Activated effector memory CD4-positive, alpha-beta T cell treated with Interleukin-2 at 50 U/mL for 16 hours (primary cell): ENCODE measurements at regions not wholly inside any gene's neighbourhood (a gene's known extent, or its start where the extent isn't known, plus 50 kb on each side); places are given as distances from the start of the nearest gene placed in this dataset.

Experiments
- DNase-seq: peaks from one replicate; pipeline ENCODE4 v3.0.0-alpha.2; 2020

DNA sequence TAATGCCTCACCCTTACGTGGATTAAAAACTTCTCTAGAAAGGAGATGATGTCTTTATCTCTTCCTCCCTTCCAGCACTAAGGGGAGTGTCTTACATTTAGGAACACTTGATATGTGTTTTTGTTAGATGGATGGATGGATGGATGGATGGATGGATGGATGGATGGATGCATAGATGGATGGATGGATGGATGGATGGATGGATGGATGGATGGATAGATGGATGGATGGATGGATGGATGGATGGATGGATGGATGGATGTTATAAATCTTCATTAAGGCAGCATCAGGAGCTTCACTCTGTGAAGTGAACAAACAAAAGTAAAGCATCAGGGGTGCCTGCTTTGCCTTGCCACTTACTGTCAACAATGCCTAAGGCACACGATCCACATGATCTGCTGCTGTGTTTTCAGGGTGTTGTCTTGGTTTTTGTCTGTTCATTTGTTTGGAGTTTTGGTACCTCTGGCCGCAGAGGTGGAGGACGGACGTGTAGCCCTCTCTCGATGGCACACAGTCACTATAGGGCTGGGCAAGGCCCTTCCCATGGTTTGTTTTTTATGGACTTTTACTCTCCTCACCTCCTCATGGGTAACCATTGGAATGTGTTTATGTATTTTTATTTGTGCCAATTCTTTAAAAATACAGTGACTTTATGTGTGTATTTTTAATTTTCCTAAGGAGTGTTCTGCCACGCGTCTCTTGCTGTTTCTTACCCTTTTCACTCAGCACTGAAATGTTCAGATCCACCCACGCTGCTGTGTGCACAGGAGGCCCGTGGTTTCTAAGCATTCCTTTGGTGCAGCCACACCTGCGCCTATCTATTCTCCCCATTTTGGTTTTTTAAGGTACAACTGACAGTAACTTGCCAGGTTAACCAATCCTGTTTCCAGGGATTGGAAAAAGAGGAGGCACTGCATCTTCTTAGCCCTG lies 91.8 kb upstream of the ENPP6 start:
- DNase-seq, result no peak

DNA sequence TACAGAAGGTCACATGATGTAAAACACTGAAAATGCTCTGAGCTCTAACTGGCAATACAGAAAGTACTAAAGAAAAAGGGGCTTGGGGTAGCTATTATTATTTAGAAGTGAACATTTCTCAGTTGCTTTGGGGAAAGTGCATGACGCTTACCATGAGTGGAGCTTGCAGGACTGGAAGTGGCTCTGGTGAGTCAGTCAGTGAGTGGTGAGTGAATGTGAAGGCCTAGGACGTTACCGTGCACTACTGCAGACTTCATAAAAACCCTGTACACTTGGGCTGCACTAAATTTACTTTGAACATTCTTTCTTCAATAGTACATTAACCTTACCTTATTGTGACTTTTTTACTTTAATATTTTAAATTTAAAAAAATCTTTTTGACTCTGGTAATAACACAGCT lies 89.3 kb upstream of the ENPP6 start:
- DNase-seq, result no peak

DNA sequence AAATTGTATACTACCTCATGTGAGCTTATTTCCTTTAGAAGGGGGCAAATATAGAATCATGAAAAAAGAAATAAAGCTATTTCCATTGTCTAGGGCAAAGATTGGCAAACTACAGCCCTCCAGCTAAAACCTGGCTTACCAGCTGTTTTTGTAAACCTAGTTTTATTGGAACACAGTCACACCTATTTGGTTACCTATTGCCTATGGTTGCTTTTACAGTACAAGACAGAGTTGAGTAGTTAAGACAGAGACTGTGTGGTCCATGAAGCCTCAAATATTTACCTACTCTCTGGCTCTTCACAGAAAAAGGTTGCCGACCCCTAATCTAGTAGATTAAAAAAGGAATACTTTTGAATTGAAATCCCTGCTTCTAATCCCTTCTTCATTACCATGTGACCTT lies 88.8 kb upstream of the ENPP6 start:
- DNase-seq, result no peak

DNA sequence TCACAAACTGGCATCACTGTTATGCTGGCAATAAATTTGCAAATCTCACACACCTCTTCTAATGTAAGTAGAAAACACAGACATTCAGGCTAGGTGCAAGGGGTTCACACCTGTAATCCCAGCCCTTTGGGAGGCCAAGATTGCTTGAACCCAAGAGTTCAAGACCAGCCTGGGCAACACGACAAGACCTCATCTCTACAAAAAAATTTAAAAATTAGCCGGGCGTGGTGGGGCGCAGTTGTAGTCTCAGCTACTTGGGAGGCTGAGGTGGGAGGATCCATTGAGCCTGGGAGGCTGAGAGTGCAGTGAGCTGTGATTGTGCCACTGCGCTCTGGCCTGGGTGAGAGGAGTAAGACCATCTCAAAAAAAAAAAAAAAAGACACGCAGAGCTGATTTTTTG lies 83.1 kb upstream of the ENPP6 start:
- no peak for DNase-seq

DNA sequence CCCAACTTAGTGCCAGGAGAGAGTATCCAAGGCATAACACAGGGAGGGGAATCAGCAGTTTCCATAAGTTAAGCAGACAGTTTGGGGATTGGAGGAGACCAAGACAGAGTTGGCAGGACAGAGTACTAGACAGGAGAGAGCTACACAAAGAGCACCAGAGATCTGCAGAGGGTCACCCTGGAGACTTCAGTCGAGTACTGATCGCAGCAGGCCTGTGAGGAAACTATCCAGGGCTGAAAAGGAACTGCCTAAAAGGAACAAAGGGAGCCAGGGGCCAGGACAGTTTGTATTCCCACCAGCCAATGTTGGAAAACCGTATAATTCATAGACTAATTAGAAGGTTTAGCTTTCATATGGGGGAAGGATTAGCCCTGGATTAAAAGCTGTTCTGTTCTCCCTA lies 80.6 kb upstream of the ENPP6 start:
- no peak for DNase-seq

DNA sequence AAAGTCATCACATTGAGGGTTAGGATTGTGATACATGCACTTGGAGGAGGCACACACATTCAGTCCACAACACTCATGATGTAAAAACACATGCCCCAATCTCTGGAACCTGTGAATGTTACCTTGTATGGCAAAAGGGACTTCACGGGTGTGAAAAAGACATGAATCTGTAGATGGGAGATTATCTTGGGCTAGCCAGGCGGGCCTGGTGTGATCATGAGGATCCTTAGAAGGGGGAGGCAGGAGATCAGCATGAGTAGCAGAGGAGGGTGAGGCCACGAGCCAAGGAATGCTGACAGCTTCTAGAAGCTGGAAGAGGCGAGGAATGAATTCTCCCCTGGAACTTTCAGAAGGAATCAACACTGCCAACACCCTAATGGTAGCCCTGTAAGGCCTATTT lies 77.5 kb upstream of the ENPP6 start:
- DNase-seq, result no peak

DNA sequence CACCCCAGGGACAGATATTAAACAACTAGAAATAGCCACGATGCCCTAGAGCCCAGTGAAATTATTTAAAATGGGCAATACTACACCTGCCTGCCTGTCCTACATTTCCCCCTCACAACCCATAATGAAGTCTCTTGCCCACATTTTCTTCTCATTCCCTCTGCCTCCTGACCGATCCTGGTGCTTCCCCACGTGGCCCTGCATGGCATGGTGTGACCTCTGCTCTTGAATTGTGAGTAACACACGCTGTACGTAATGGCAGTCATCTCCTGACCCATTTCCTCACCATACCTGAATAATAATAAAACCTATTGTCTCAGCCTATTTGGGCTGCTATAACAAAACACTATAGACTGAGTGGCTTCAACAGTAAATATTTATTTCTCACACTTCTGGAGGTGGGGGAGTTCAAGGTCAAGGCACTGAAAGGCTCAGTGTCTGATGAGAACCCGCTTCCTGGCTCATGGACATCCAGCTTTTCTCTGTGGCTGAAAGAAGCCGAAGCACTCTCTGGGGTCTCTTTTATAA lies 77.0 kb upstream of the ENPP6 start:
- DNase-seq, result no peak

DNA sequence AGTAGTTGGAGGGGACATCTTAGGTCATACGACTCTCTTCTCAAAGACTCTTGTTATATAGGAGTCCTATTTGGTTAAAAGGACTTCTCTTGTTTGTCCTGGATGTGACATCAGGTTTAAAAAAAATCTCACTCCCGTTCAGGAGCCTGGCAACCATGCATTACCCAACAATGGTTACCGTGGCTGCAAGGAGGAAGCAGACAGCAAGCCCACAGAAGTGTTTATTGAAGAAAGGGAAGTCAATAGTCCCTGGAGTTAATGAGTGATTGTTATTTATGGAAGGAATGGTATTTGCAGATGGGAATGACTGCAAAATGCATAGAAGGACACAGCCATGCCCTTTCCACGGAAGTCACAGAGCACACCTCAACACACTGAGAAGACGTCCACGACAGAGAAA lies 75.9 kb upstream of the ENPP6 start:
- no peak for DNase-seq

DNA sequence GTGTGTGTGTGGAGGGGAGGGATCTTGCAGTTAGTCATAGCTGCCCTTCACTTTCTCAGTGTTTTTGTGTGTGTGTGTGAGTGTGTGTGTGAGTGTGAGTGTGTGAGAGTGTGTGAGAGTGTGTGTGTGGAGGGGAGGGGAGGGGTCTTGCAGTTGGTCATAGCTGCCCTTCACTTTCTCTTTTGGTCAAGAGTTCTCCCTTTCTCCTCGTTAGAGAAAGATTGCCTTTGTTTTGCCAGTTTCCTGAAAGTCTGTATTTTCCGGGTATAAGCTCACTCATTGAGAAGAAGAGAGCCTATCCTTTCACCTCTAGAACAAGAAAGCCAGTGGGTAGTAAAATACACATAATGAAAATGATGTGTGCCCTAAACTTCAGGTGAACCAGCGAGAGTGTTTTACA lies 75.2 kb upstream of the ENPP6 start:
- DNase-seq, result no peak

DNA sequence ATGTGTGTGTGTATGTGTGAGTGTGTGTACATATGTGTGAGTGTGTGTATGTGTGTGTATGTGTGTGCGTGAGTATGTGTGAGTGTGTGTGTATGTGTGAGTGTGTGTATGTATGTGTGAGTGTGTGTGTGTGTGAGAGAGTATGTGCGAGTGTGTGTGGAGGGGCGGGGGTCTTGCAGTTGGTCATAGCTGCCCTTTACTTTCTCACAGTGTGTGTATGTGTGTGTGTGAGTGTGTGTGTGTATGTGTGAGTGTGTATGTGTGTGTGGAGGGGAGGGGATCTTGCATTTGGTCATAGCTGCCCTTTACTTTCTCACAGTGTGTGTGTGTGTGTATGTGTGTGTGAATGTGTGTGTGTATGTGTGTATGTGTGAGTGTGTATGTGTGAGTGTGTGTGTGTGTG lies 74.8 kb upstream of the ENPP6 start:
- no peak for DNase-seq

DNA sequence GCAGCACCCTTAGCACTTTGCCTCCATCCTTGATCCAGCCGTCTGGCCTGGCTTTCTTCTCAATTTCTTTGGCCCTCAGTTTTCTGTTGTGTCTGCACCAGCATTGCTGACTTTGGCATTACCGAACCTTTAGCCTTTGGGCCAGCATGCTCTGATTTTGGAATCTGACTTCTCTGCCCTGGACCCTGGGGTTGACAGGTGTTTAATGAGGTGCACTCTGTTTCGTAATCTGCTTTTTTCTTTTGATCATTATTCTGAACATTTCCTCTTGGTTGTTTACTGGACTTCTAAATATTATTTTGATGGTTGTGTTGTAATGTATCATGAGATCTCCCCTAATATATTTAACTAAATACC lies 71.5 kb upstream of the ENPP6 start:
- DNase-seq, result no peak

DNA sequence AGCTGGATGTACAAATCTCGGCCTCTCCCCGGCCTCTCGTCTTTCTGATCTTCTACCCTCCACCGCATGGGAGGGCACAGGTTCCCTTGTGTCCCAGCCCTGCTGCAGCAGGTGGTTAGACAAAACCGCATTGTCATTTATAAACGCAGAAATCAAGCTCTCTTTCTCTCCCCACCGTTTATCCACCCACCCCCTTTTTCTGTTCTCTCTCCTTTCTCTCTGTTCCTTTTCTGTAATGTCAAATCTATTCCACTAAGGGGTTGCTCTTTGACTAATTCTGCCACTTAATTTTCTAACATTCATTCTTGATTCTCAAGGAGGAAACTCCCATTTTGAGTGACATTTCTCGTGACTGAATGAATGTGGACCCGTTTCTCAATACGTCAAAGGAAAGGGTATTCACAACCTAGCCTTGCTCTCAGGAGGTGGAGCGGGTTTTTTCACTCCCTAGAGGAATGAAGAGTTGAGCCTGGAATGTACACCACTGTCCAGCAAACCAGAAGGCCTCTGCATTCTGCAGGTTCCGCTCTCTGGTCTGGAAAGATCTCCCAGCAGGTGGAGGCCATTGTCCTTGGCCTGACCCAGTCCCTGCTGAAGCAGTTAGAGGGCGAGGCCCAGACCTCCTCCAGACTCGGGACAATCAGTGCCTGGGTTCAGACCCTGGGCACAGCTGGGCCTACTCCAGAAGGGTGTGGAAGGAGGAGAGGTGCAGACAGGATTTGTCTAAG lies 70.9 kb upstream of the ENPP6 start:
- no peak for DNase-seq

DNA sequence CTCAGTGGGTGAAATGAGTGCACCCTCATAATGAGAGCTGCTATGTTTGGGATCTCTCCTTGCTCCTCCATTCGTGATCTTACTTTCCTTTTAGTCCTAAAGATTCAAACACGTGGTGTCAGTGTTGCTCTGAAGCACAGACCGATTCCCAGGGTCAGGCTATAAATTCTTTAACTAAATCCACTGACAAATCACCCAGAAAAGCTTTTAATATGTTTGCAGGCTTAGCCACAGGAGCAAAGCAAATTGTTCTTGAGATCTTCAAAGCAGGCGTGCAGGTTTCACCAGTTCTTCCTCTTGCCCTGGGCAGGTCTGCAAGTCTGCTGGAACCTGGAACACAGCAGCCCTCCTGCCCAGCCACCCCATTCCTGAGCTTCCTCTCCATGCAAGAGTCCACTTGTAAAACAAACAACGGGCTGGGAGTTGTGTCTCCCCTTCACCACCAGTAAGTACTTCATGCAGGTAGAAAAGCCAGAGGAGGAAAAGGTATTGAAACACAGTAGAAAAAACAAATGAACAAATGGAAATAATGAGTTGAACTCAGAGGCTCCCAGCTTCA lies 70.1 kb upstream of the ENPP6 start:
- no peak for DNase-seq

DNA sequence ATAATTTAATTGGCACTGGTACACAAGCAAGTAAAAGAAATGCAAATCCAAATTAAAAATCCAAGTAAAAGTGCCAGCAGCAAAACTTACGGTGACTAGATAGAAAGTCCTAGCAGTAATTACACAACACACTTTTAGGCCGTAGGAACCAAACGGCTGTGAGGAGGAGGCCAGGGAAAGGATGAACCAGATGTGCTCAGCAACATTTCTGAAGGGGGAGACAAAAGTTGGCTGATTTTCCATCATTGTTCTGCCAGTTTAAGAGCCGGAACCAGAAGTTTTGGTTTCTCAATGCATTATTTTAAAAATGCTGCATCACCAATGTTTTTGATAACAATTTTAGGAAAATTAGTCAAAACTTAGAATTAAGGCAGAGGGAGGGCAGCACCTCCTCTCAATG lies 68.7 kb upstream of the ENPP6 start:
- DNase-seq, result no peak

DNA sequence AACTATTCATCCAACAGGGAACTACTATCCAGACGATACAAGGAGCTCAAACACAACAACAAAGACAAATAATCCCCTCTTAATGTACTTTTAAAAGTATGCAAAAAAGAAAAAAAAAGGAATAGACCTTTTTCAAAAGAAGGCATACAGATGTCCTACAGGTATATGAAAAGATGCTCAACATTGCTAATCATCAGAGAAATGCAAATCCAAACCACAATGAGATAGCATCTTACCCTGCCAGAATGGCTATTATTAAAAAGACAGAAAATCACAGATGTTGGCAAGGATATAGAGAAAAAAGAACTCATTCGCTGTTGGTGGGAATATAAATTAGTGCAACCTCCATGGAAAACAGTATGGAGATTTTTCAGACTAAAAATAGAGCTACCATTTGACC lies 67.1 kb upstream of the ENPP6 start:
- DNase-seq, result no peak

DNA sequence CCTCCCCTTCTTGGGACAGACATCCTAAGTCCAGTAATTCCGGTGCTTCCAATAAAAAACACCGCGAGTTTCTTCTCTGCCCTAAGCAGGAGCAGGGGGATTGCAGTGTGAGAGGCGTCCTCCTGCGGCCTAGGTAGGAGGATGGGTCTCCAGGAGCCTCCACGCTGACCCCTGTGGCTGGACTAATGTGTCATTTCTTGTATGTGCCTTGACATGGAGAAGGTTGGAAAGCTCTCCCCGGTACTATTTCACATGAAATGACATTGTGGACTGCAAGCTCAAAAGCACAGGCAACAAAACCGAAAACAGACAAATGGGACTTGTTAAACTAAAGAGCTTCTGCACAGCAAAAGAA lies 66.6 kb upstream of the ENPP6 start:
- no peak for DNase-seq

DNA sequence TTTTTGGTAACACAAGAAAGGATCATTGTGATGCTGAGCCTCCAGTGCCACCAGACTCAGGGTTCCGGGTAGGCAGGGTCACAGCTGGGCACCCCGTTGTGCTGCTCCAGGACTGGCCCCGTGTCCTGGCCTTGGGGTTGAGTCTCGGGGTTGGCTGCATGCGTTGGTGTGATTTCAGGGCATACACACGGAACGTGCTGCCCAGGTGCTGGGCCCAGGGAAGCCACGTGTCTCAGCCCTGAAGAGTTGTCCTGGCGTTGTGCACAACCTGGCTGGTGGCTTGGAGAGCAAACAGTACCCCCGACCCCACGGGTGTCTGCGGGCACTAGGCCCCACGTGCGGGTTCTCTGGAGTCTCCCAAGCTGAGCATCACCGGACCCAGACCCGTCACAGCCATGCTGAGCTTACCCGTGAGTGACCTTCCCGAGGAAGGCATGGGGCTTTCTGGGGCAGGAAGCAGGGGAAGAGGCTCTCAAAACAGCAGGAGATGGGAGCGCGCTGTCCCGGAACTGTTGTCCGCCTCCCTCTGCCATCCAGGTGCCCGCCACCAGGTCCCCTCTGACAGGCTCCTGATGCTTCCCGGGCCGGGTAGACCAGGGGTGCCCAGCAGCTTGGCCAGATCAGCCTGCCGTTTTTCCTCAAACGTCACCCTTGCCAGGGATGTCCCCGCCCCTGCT lies 66.1 kb upstream of the ENPP6 start:
- no peak for DNase-seq

DNA sequence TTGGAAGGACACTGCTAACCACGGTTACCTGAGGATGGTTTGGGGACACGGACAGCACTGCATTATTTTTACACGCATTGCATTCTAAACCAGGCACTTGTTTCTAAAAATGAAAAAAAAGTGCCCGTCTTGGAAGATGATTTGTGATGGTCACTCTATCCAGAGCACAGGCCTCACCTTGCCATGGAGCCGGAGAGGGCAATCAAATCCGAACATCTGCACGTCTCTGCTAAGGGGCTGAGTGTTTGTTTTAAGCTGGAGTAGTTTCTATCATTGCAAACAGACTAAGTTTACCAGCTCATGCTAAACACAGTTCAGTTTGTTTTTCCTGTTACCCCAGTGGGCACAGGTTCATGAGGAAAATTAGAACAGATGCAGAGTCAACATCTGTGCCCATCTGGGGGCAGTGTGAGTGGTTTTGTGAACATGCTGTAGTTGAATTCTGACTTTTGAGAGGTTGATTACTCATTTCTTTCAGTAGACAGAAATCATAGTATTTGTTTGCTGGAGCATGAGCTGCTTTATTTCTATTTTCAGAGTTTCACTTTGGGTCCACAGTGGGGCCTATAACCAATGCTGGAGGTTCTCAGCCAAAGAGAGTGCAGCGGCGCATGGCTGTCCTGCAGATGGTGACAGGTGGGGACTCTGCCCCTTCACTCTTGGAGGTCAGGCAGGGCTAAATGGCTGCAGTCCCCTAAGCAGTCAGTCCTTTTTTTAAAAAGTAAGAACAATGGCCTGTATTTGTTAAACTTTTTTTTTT lies 65.4 kb upstream of the ENPP6 start:
- DNase-seq, result no peak

DNA sequence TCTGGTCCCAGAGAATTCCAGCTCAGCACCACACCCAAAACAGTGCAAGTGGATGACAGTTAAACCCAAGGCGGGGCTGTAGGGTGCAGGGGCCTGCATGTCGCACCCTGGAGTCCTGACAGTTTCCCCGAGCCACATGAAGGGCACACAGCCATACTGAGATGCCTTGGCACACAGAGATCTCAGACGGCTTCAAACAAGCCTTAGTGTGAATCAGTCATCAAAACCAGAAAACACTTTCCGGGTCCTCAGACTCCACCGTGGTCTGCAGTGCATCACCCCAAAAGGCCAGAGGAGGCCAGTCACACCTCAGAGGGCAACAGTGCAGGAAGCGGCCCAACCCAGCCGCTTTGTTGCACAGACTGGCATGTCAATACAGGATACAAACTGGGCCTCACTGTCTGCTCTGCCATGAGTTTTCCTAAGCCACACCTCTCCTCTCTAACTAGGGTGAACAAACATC lies 64.6 kb upstream of the ENPP6 start:
- DNase-seq, result peak; percentile 56

DNA sequence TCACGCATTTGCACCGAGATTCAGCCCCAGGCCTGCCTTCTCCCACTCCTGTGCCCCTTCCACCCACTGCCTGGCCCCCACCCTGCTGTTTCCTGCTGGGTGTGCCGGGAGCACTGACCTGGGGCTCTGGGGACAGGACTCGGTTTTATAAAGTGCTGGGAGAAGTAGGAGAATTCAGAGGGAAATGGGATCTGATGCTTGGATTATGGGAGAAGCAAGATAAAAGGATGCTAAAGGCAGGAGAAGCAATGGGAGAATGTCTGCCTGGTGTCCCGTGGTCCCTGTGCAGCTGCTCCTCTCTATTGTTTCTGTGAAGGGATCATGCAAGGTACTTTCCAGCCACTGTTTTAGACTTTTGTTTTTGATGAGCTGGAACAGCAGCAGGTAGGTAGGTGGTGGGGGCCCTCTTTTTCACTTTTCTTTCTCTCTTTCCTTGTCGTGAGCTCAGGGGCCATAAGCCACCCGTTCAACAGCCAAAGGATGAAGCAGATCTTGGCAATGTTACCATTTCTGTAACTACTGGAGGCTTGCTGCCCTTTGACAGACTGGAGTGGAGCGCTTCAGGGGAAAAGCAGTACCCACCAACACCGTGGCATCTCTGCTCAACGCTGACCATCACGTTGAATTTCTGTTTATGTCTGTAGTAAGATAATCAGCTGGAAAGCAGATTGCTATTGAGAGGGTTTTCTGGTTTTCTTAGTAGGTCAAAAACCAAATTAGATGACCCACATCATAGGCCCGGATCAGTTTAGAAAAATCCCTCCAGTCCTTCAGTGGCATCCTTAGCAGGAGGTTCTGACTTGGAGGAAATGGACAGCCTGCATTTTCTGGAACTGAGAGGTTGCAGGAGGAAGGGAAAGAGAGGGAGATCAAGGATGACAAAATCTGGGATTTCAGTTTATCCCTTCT lies 63.8 kb upstream of the ENPP6 start:
- no peak for DNase-seq

DNA sequence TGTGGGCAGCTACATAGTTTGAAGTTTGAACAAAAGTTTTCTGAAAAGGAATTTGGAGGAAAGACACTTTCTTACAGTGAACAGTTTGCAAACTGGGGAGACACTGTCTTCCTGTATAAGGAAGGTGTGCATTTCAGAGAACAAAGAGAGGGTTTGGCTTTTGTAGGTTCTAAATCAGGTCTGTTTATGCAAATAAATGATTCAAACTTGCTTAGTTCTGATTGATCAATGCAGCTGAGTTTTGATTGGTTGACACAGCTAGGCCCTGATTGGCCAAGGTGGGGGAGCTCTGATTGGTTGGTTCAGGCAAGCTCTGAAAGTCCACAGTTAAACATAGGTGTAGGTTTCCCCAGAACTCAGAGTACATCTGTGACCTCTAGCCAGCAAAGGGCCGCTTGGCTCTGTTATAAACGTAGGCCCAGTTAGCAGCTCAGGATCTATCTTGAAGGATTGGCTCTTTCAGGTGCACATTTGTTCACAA lies 63.0 kb upstream of the ENPP6 start:
- DNase-seq, result no peak
